Fibroblast of pulmonary artery (primary cell): ENCODE measurements at regions not wholly inside any gene's neighbourhood (a gene's known extent, or its start where the extent isn't known, plus 50 kb on each side); places are given as distances from the start of the nearest gene placed in this dataset.

ENCODE experiments used
- DNase-seq: peaks from one replicate; pipeline ENCODE4 v3.0.0-alpha.2; 2010; ENCODE audit warnings: low read depth
- H3K4me3 ChIP-seq: replicated peaks from 2 replicates; pipeline ENCODE4 v1.5.1; 2011; ENCODE audit warnings: low read depth, mild to moderate bottlenecking, control low read depth, low read length, moderate library complexity
- CTCF ChIP-seq: IDR thresholded peaks from 2 replicates; pipeline ENCODE4 v1.5.1; 2011; ENCODE audit warnings: mild to moderate bottlenecking, control low read depth, low read length, inconsistent platforms; ENCODE audit errors: missing control alignments

- TF ChIP-seq CTCF = no peak
- H3K4me3 ChIP-seq = no peak overlapping the region
- no peak for DNase-seq
Measured at GRCh38 chr6:145400508-145400907, 334.8 kb downstream of the EPM2A start.

- H3K4me3 ChIP-seq = no peak overlapping the region
- DNase-seq = no peak
Measured at GRCh38 chr6:145405006-145405551, 330.2 kb downstream of the EPM2A start.

GRCh38 chr6:145406783-145407182, 328.5 kb downstream of the EPM2A start:
- H3K4me3 ChIP-seq = no peak overlapping the region
- no peak for DNase-seq
- no peak for TF ChIP-seq CTCF

More at GRCh38 chr6:145405006-145405551, 330.2 kb downstream of the EPM2A start:
- TF ChIP-seq CTCF = no peak

GRCh38 chr6:145415616-145416015, 319.7 kb downstream of the EPM2A start:
- no peak overlapping the region for H3K4me3 ChIP-seq
- DNase-seq = no peak
- TF ChIP-seq CTCF = no peak

GRCh38 chr6:145420599-145420998, 314.7 kb downstream of the EPM2A start:
- no peak for DNase-seq
- no peak overlapping the region for H3K4me3 ChIP-seq
- TF ChIP-seq CTCF = no peak

- DNase-seq = no peak
- no peak for TF ChIP-seq CTCF
- H3K4me3 ChIP-seq = no peak overlapping the region
Measured at GRCh38 chr6:145423936-145424335, 311.4 kb downstream of the EPM2A start.

GRCh38 chr6:145427232-145427631, 308.1 kb downstream of the EPM2A start:
- H3K4me3 ChIP-seq = no peak overlapping the region
- no peak for DNase-seq
- TF ChIP-seq CTCF = no peak
